ENCODE measurements at regions not wholly inside any gene's neighbourhood (a gene's known extent, or its start where the extent isn't known, plus 50 kb on each side); places are given as distances from the start of the nearest gene placed in this dataset.

- peak overlapping the region; percentile 42 for H3K4me3 ChIP-seq (ENCODE audit: low read length)
Observed at GRCh38 chr2:6526093-6526824, 339.4 kb downstream of the CMPK2 start.

DNA sequence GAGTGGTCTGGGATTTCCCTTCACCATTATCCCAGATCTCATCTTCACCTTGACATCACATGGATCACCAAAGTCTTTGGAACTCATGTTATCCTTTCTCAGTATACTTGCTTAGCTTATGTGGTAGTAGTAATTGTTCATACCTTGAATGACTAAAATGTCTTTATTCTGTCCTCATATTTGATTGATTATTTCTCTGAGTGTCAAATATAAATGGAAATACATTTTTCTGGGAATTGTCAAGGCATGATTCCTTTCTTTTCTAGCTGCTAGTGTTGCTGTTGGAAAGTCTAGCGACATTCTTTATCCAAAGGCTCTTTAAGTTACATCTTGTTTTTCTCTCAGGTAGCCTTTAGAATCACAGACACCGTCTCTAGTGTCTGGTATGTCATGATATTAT lies 334.4 kb downstream of the CMPK2 start:
- H3K36me3 ChIP-seq (ENCODE audit: insufficient read depth, low read length), result no peaks in the 10 kb centered on the region
- no peaks in the 10 kb centered on the region for H3K79me2 ChIP-seq (replicated peaks; ENCODE audit: insufficient read depth, low read length)
- no peaks in the 10 kb centered on the region for H3K27me3 ChIP-seq (ENCODE audit: insufficient read depth, low read depth, low read length)
- TF ChIP-seq EP300 (conservative IDR thresholded peaks at IDR 0.05; ENCODE audit: poor library complexity, severe bottlenecking) (peak; percentile 80), POLR2AphosphoS5 (IDR thresholded peaks at IDR 0.05) (peak; percentile 16), CTCF (IDR thresholded peaks at IDR 0.05; ENCODE audit: poor library complexity, severe bottlenecking) (no peak)
- TF ChIP-seq, protein P1, sequence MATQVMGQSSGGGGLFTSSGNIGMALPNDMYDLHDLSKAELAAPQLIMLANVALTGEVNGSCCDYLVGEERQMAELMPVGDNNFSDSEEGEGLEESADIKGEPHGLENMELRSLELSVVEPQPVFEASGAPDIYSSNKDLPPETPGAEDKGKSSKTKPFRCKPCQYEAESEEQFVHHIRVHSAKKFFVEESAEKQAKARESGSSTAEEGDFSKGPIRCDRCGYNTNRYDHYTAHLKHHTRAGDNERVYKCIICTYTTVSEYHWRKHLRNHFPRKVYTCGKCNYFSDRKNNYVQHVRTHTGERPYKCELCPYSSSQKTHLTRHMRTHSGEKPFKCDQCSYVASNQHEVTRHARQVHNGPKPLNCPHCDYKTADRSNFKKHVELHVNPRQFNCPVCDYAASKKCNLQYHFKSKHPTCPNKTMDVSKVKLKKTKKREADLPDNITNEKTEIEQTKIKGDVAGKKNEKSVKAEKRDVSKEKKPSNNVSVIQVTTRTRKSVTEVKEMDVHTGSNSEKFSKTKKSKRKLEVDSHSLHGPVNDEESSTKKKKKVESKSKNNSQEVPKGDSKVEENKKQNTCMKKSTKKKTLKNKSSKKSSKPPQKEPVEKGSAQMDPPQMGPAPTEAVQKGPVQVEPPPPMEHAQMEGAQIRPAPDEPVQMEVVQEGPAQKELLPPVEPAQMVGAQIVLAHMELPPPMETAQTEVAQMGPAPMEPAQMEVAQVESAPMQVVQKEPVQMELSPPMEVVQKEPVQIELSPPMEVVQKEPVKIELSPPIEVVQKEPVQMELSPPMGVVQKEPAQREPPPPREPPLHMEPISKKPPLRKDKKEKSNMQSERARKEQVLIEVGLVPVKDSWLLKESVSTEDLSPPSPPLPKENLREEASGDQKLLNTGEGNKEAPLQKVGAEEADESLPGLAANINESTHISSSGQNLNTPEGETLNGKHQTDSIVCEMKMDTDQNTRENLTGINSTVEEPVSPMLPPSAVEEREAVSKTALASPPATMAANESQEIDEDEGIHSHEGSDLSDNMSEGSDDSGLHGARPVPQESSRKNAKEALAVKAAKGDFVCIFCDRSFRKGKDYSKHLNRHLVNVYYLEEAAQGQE (IDR thresholded peaks at IDR 0.05; ENCODE audit: borderline replicate concordance), result peak; percentile 84
- no peak overlapping the region for H3K4me3 ChIP-seq (ENCODE audit: low read length)
- H3F3A ChIP-seq (ENCODE audit: insufficient read depth, low read length, poor library complexity, severe bottlenecking), result peaks cover 4% of the 10 kb centered on the region
- H3K27ac ChIP-seq (ENCODE audit: low read length), result peak overlapping the region; percentile 29
- no peak overlapping the region for H2AFZ ChIP-seq (ENCODE audit: low read depth, low read length)
- no peak overlapping the region for H3K9ac ChIP-seq (ENCODE audit: low read length)
- H3K9me2 ChIP-seq (ENCODE audit: insufficient read depth, low read length), result no peaks in the 10 kb centered on the region
- no peak overlapping the region for H3K4me2 ChIP-seq (ENCODE audit: low read length)
- H3K9me3 ChIP-seq (ENCODE audit: low read length), result no peaks in the 10 kb centered on the region
- H4K20me1 ChIP-seq (ENCODE audit: insufficient read depth), result no peaks in the 10 kb centered on the region

More at GRCh38 chr2:6526093-6526824, 339.4 kb downstream of the CMPK2 start:
- H3K36me3 ChIP-seq (ENCODE audit: insufficient read depth, low read length), result no peaks in the 10 kb centered on the region
- H2AFZ ChIP-seq (ENCODE audit: low read depth, low read length), result no peak overlapping the region
- no peaks in the 10 kb centered on the region for H3K27me3 ChIP-seq (ENCODE audit: insufficient read depth, low read depth, low read length)
- TF ChIP-seq TAF1 (IDR thresholded peaks at IDR 0.05; ENCODE audit: low read depth) (no peak), CTCF (IDR thresholded peaks at IDR 0.05; ENCODE audit: poor library complexity, severe bottlenecking) (peak; percentile 89), SMC3 (conservative IDR thresholded peaks at IDR 0.05; ENCODE audit: poor library complexity) (peak; percentile 93), MXI1 (conservative IDR thresholded peaks at IDR 0.05; ENCODE audit: poor library complexity, severe bottlenecking) (no peak), EZH2 (IDR thresholded peaks at IDR 0.05; ENCODE audit: borderline replicate concordance, insufficient read depth, low read length, poor library complexity, severe bottlenecking) (no peak), EP300 (conservative IDR thresholded peaks at IDR 0.05; ENCODE audit: poor library complexity, severe bottlenecking) (peak; percentile 42), RAD21 (conservative IDR thresholded peaks at IDR 0.05) (peak; percentile 96), POLR2AphosphoS5 (IDR thresholded peaks at IDR 0.05) (no peak)
- TF ChIP-seq, protein P1 (IDR thresholded peaks at IDR 0.05; ENCODE audit: borderline replicate concordance), result no peak
- H3K9me3 ChIP-seq (ENCODE audit: low read length), result no peaks in the 10 kb centered on the region
- H3K79me2 ChIP-seq (replicated peaks; ENCODE audit: insufficient read depth, low read length), result peaks cover 22% of the 10 kb centered on the region
- peaks cover 4% of the 10 kb centered on the region for H3F3A ChIP-seq (ENCODE audit: insufficient read depth, low read length, poor library complexity, severe bottlenecking)
- H3K27ac ChIP-seq (ENCODE audit: low read length), result peak overlapping the region; percentile 81
- H3K9me2 ChIP-seq (ENCODE audit: insufficient read depth, low read length), result no peaks in the 10 kb centered on the region
- peak overlapping the region; percentile 20 for H3K4me2 ChIP-seq (ENCODE audit: low read length)
- H3K9ac ChIP-seq (ENCODE audit: low read length), result peak overlapping the region; percentile 55
- no peaks in the 10 kb centered on the region for H4K20me1 ChIP-seq (ENCODE audit: insufficient read depth)

Measured in neural cell (in vitro differentiated cells).